GM23338 (cell line): ENCODE measurements at regions not wholly inside any gene's neighbourhood (a gene's known extent, or its start where the extent isn't known, plus 50 kb on each side); places are given as distances from the start of the nearest gene placed in this dataset.
A peak's percentile ranks its signal among the peaks of the same experiment; 100 is the strongest.

Experiments
- ATAC-seq: fragments of 200-7000 bp; cut with Tn5 transposase; 3 replicates; pipeline ENCODE4 v1.9.1; 2020
- DNase-seq: peaks from one replicate; pipeline ENCODE4 v3.0.0-alpha.2; 2015; ENCODE audit warnings: low spot score
- H2AFZ ChIP-seq: fragments of 200-600 bp; sonication (generic); 2 replicates; pipeline ENCODE4 v1.8.0; 2016; ENCODE audit warnings: antibody characterized with exemption, mild to moderate bottlenecking, moderate library complexity
- H3F3A ChIP-seq: fragments of 200-600 bp; sonication (generic); replicated peaks from 2 replicates; pipeline ENCODE4 v1.8.0; 2017; ENCODE audit warnings: antibody characterized with exemption, mixed run types, low read depth
- H3K27ac ChIP-seq: fragments of 200-600 bp; sonication (generic); 2 replicates; pipeline ENCODE4 v1.6.1; 2016; ENCODE audit warnings: low read depth
- H3K27me3 ChIP-seq: fragments of 200-600 bp; sonication (generic); 2 replicates; pipeline ENCODE4 v1.8.0; 2016; ENCODE audit warnings: mild to moderate bottlenecking, mixed run types, moderate library complexity; ENCODE audit not compliant: insufficient read depth
- H3K36me3 ChIP-seq: fragments of 200-600 bp; sonication (generic); 2 replicates; pipeline ENCODE4 v1.8.0; 2016; ENCODE audit warnings: mild to moderate bottlenecking; ENCODE audit not compliant: insufficient read depth
- H3K4me1 ChIP-seq: fragments of 200-600 bp; sonication (generic); 2 replicates; pipeline ENCODE4 v1.8.0; 2016; ENCODE audit warnings: mild to moderate bottlenecking, moderate library complexity; ENCODE audit not compliant: insufficient read depth
- H3K4me2 ChIP-seq: fragments of 200-600 bp; sonication (generic); 2 replicates; pipeline ENCODE4 v1.7.1; 2017; ENCODE audit warnings: mixed run types
- H3K4me3 ChIP-seq: fragments of 200-600 bp; sonication (generic); 2 replicates; pipeline ENCODE4 v1.6.1; 2016; ENCODE audit warnings: mixed run types
- H3K79me2 ChIP-seq: fragments of 200-600 bp; sonication (generic); replicated peaks from 2 replicates; pipeline ENCODE4 v1.8.0; 2017; ENCODE audit warnings: mild to moderate bottlenecking; ENCODE audit not compliant: insufficient read depth
- H3K9me2 ChIP-seq: fragments of 200-600 bp; sonication (generic); 2 replicates; pipeline ENCODE4 v1.8.0; 2017; ENCODE audit not compliant: insufficient read depth
- H4K20me1 ChIP-seq: fragments of 200-600 bp; sonication (generic); replicated peaks from 2 replicates; pipeline ENCODE4 v1.8.0; 2017; ENCODE audit warnings: mild to moderate bottlenecking; ENCODE audit not compliant: insufficient read depth
- H3K27ac Mint-ChIP-seq: 2 replicates; pipeline ENCODE4 v1.8.0; 2020; ENCODE audit warnings: inconsistent platforms, mild to moderate bottlenecking, moderate library complexity, mixed read lengths
- H3K27me3 Mint-ChIP-seq: 3 replicates; pipeline ENCODE4 v1.8.0; 2022; ENCODE audit warnings: low read depth, mild to moderate bottlenecking, moderate library complexity, mixed read lengths, inconsistent platforms; ENCODE audit not compliant: insufficient read depth, poor library complexity
- H3K36me3 Mint-ChIP-seq: 3 replicates; pipeline ENCODE4 v1.8.0; 2021; ENCODE audit warnings: low read depth, mild to moderate bottlenecking, inconsistent platforms, moderate library complexity, mixed read lengths
- H3K4me1 Mint-ChIP-seq: 3 replicates; pipeline ENCODE4 v1.8.0; 2020; ENCODE audit warnings: mild to moderate bottlenecking, inconsistent platforms, mixed read lengths
- H3K4me3 Mint-ChIP-seq: 3 replicates; pipeline ENCODE4 v1.8.0; 2021; ENCODE audit warnings: moderate library complexity, mild to moderate bottlenecking, inconsistent platforms, mixed read lengths
- H3K9me3 Mint-ChIP-seq: 3 replicates; pipeline ENCODE4 v1.8.0; 2020; ENCODE audit warnings: moderate library complexity, mild to moderate bottlenecking, inconsistent platforms, mixed read lengths
- CREB1 ChIP-seq: fragments of 250-450 bp; sonication (Bioruptor Pico); IDR thresholded peaks from 2 replicates; pipeline ENCODE4 v1.5.0; 2020; ENCODE audit warnings: low read depth, mild to moderate bottlenecking, moderate library complexity
- ETS1 ChIP-seq: IDR thresholded peaks from 2 replicates; pipeline ENCODE4 v1.6.1; 2016; ENCODE audit warnings: antibody characterized with exemption
- EZH2 ChIP-seq: fragments of 200-600 bp; sonication (generic); IDR thresholded peaks from one replicate; pipeline ENCODE4 v1.8.0; 2017; ENCODE audit warnings: antibody characterized with exemption, mild to moderate bottlenecking, low read depth; ENCODE audit not compliant: unreplicated experiment
- EZH2phosphoT487 ChIP-seq: fragments of 200-600 bp; sonication (generic); IDR thresholded peaks from one replicate; pipeline ENCODE4 v1.8.1; 2018; ENCODE audit warnings: antibody characterized with exemption; ENCODE audit not compliant: unreplicated experiment
- JUNB ChIP-seq: IDR thresholded peaks from one replicate; pipeline ENCODE4 v1.6.1; 2016; ENCODE audit warnings: antibody characterized with exemption; ENCODE audit not compliant: unreplicated experiment
- NANOG ChIP-seq: IDR thresholded peaks from 2 replicates; pipeline ENCODE4 v1.6.1; 2016; ENCODE audit warnings: antibody characterized with exemption, borderline replicate concordance
- POLR2AphosphoS5 ChIP-seq: IDR thresholded peaks from 2 replicates; pipeline ENCODE4 v1.6.1; 2016; ENCODE audit warnings: antibody characterized with exemption, low read depth
- STAT1 ChIP-seq: IDR thresholded peaks from one replicate; pipeline ENCODE4 v1.6.1; 2016; ENCODE audit warnings: antibody characterized with exemption; ENCODE audit not compliant: unreplicated experiment
- ZNF114 ChIP-seq: fragments of 250-450 bp; sonication (Bioruptor Pico); IDR thresholded peaks from 2 replicates; pipeline ENCODE4 v1.5.0; 2020; ENCODE audit warnings: mild to moderate bottlenecking, moderate library complexity
- ZNF331 ChIP-seq: fragments of 250-450 bp; sonication (Bioruptor Pico); IDR thresholded peaks from 2 replicates; pipeline ENCODE4 v1.5.0; 2020; ENCODE audit warnings: low read depth, mild to moderate bottlenecking, moderate library complexity
- ZNF462 ChIP-seq: fragments of 250-450 bp; sonication (Bioruptor Pico); IDR thresholded peaks from 2 replicates; pipeline ENCODE4 v1.5.0; 2020; ENCODE audit warnings: mild to moderate bottlenecking, moderate library complexity
- TF ChIP-seq, protein P1 (sequence below), 2 experiments: fragments of 200-600 bp in 1 of 2; sonication (generic) in 1 of 2; conservative IDR thresholded peaks; 2 replicates each; pipeline versions ENCODE4 v1.5.1 to v1.6.1; 2016 to 2017; ENCODE audit warnings: antibody characterized with exemption in 2 of 2, low read depth in 2 of 2, mild to moderate bottlenecking in 2 of 2, moderate library complexity in 1 of 2

DNA sequence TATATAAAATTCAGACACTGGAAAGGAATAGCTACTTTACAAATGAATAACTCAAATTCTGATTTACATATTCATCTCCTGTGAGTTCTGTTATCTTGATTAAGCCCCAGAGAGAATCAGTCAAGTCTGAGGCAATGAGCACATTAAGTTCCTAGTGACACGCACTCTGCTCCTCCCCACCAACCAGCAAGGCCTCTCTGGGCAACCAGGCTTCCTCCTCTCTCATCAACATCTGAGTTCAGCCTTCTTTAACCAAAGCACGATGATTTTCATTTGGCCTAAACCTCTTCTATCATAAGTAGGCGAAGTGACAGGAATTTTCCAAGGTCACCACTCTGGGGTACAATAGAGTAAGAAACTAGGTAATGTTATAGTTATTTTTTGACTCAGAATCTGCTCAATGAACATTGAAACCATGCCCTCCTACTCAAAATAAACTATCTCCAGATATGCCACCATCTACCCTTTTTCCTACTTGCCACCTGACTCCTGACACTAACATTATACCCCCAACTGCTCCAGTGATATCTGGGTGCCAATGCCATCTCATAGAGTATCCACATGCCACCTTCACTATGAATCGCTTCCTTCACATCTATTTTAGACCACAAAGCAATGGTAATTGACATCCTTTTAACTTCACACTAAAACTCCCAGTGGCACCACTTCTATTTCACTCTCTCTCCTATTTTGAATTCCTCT, 114.8 kb downstream of the FAM76B start (continued):
- TF ChIP-seq EZH2 = no peak

- H4K20me1 ChIP-seq = no peaks in the 10 kb centered on the region
- no peak overlapping the region for H3K4me2 ChIP-seq
- no peaks in the 10 kb centered on the region for H3F3A ChIP-seq
- ATAC-seq (no peak), DNase-seq (no peak)
- H3K9me2 ChIP-seq = no peaks in the 10 kb centered on the region; the same call in 1 of the 2 replicates
- Mint-ChIP-seq H3K4me3 (no peak overlapping the region), H3K9me3 (no peaks in the 10 kb centered on the region), H3K36me3 (no peaks in the 10 kb centered on the region), H3K4me1 (peaks cover 7% of the 10 kb centered on the region), H3K27ac (no peak overlapping the region), H3K27me3 (no peaks in the 10 kb centered on the region)
- no peaks in the 10 kb centered on the region for H3K27me3 ChIP-seq
- no peaks in the 10 kb centered on the region for H3K4me1 ChIP-seq
- H3K4me3 ChIP-seq = no peak overlapping the region
- TF ChIP-seq, protein P1, sequence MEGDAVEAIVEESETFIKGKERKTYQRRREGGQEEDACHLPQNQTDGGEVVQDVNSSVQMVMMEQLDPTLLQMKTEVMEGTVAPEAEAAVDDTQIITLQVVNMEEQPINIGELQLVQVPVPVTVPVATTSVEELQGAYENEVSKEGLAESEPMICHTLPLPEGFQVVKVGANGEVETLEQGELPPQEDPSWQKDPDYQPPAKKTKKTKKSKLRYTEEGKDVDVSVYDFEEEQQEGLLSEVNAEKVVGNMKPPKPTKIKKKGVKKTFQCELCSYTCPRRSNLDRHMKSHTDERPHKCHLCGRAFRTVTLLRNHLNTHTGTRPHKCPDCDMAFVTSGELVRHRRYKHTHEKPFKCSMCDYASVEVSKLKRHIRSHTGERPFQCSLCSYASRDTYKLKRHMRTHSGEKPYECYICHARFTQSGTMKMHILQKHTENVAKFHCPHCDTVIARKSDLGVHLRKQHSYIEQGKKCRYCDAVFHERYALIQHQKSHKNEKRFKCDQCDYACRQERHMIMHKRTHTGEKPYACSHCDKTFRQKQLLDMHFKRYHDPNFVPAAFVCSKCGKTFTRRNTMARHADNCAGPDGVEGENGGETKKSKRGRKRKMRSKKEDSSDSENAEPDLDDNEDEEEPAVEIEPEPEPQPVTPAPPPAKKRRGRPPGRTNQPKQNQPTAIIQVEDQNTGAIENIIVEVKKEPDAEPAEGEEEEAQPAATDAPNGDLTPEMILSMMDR (conservative IDR thresholded peaks at IDR 0.05; ENCODE audit: low read depth in 2 of 2) = no peak
- TF ChIP-seq CREB1 (no peak), ZNF462 (CRISPR knock-in tag) (no peak), JUNB (no peak), ZNF331 (no peak), POLR2AphosphoS5 (no peak), ETS1 (no peak), EZH2 (no peak), STAT1 (no peak), ZNF114 (CRISPR knock-in tag) (no peak), NANOG (no peak), EZH2phosphoT487 (no peak)
- H2AFZ ChIP-seq = peak overlapping the region; percentile 10; the same call in 1 of the 2 replicates
- no peaks in the 10 kb centered on the region for H3K79me2 ChIP-seq
- no peaks in the 10 kb centered on the region for H3K36me3 ChIP-seq
- H3K27ac ChIP-seq = no peak overlapping the region
Measured at GRCh38 chr11:95671768-95672167, 117.8 kb downstream of the FAM76B start.
